ENCODE measurements at regions not wholly inside any gene's neighbourhood (a gene's known extent, or its start where the extent isn't known, plus 50 kb on each side); places are given as distances from the start of the nearest gene placed in this dataset.

- no peak for ATAC-seq
- Histone ChIP-seq H3K36me3 (no peaks in the 10 kb centered on the region), H3K9me3 (no peaks in the 10 kb centered on the region), H3K27ac (no peak overlapping the region), H3K4me1 (no peaks in the 10 kb centered on the region), H3K4me3 (no peak overlapping the region), H3K27me3 (no peaks in the 10 kb centered on the region)
- TF ChIP-seq EP300 (IDR thresholded peaks at IDR 0.05): no peak
- 58% methylated on average over 4 of the region's 5 CpGs; no CpG with 5 or more reads in 1 of the 2 donors for WGBS, 2 donors (ENCODE audit: low coverage in 1 of 2)
These were observed 67.7 kb upstream of the ST8SIA4 start for GRCh38 chr5:100970646-100971255.

- no peaks in the 10 kb centered on the region for H3K27me3 ChIP-seq
- no peak for ATAC-seq
These were observed 62.2 kb upstream of the ST8SIA4 start for GRCh38 chr5:100965291-100965690.

More at GRCh38 chr5:100965291-100965690, 62.2 kb upstream of the ST8SIA4 start:
- H3K4me1 ChIP-seq: no peaks in the 10 kb centered on the region
- H3K27ac ChIP-seq: no peak overlapping the region
- H3K4me3 ChIP-seq: no peak overlapping the region
- no peak for TF ChIP-seq EP300 (IDR thresholded peaks at IDR 0.05)
- no peak for TF ChIP-seq CTCF (IDR thresholded peaks at IDR 0.05)
- no peak for TF ChIP-seq POLR2A (IDR thresholded peaks at IDR 0.05)
- TF ChIP-seq POLR2AphosphoS5 (IDR thresholded peaks at IDR 0.05): no peak
- no peaks in the 10 kb centered on the region for H3K9me3 ChIP-seq
- H3K36me3 ChIP-seq: no peaks in the 10 kb centered on the region

Small RNA genes lying in the stretch of these regions (small RNA-seq; reads per million reads assigned to genes)
- 0 reads per million in 4 donors for gene RN7SL802P
- gene RNA5SP188: 0 reads per million in 4 donors
